MM.1S (cell line): ENCODE measurements at regions not wholly inside any gene's neighbourhood (a gene's known extent, or its start where the extent isn't known, plus 50 kb on each side); places are given as distances from the start of the nearest gene placed in this dataset.
A peak's percentile ranks its signal among the peaks of the same experiment; 100 is the strongest.

Experiments
- DNase-seq: peaks from one replicate; pipeline ENCODE4 v3.0.0-alpha.2; 2015
- H2AFZ ChIP-seq: fragments of 300-600 bp; sonication (generic); 2 replicates; pipeline ENCODE4 v1.6.0; 2016; ENCODE audit warnings: antibody characterized with exemption, low read length
- H3F3A ChIP-seq: fragments of 300-600 bp; sonication (generic); 2 replicates; pipeline ENCODE4 v1.6.1; 2016; ENCODE audit warnings: mild to moderate bottlenecking, antibody characterized with exemption, low read length, moderate library complexity, mixed read lengths; ENCODE audit not compliant: insufficient read depth
- H3K27ac ChIP-seq: fragments of 300-600 bp; sonication (generic); 2 replicates; pipeline ENCODE4 v1.5.1; 2016; ENCODE audit warnings: mild to moderate bottlenecking, low read length
- H3K27me3 ChIP-seq: fragments of 300-600 bp; sonication (generic); replicated peaks from 2 replicates; pipeline ENCODE4 v1.6.0; 2016; ENCODE audit warnings: low read length; ENCODE audit not compliant: insufficient read depth
- H3K36me3 ChIP-seq: fragments of 300-600 bp; sonication (generic); replicated peaks from 2 replicates; pipeline ENCODE4 v1.6.1; 2016; ENCODE audit warnings: mild to moderate bottlenecking, low read length, mixed read lengths; ENCODE audit not compliant: insufficient read depth
- H3K4me1 ChIP-seq: fragments of 300-600 bp; sonication (generic); 2 replicates; pipeline ENCODE4 v1.6.1; 2016; ENCODE audit warnings: low read length, mixed read lengths
- H3K4me2 ChIP-seq: fragments of 300-600 bp; sonication (generic); 2 replicates; pipeline ENCODE4 v1.6.0; 2016; ENCODE audit warnings: low read depth, low read length
- H3K4me3 ChIP-seq: fragments of 300-600 bp; sonication (generic); 2 replicates; pipeline ENCODE4 v1.5.1; 2016; ENCODE audit warnings: low read length, mixed read lengths
- H3K79me2 ChIP-seq: fragments of 300-600 bp; sonication (generic); 2 replicates; pipeline ENCODE4 v1.6.1; 2016; ENCODE audit warnings: mixed run types, low read length, mixed read lengths
- H3K9ac ChIP-seq: fragments of 300-600 bp; sonication (generic); 2 replicates; pipeline ENCODE4 v1.6.1; 2016; ENCODE audit warnings: low read length, mixed read lengths
- H3K9me2 ChIP-seq: fragments of 300-600 bp; sonication (generic); replicated peaks from 2 replicates; pipeline ENCODE4 v1.6.1; 2016; ENCODE audit warnings: mild to moderate bottlenecking, low read length, mixed read lengths; ENCODE audit not compliant: insufficient read depth
- H3K9me3 ChIP-seq: fragments of 300-600 bp; sonication (generic); replicated peaks from 2 replicates; pipeline ENCODE4 v1.6.1; 2016; ENCODE audit warnings: mild to moderate bottlenecking, low read length, mixed read lengths; ENCODE audit not compliant: insufficient read depth
- H4K20me1 ChIP-seq: fragments of 300-600 bp; sonication (generic); 2 replicates; pipeline ENCODE4 v1.6.1; 2016; ENCODE audit warnings: mild to moderate bottlenecking, low read length, moderate library complexity, mixed read lengths; ENCODE audit not compliant: insufficient read depth
- EZH2 ChIP-seq: fragments of 300-600 bp; sonication (generic); optimal IDR thresholded peaks from 2 replicates; pipeline ENCODE3; 2017; ENCODE audit warnings: low read depth, mild to moderate bottlenecking, antibody characterized with exemption, low read length, mixed read lengths
- EZH2phosphoT487 ChIP-seq: fragments of 300-600 bp; sonication (generic); IDR thresholded peaks from 2 replicates; pipeline ENCODE4 v1.6.1; 2018; ENCODE audit warnings: antibody characterized with exemption, low read length
- TF ChIP-seq, protein P1 (sequence below): fragments of 300-600 bp; sonication (generic); IDR thresholded peaks from 2 replicates; pipeline ENCODE4 v1.5.1; 2016; ENCODE audit warnings: antibody characterized with exemption, low read length, mixed read lengths

DNA sequence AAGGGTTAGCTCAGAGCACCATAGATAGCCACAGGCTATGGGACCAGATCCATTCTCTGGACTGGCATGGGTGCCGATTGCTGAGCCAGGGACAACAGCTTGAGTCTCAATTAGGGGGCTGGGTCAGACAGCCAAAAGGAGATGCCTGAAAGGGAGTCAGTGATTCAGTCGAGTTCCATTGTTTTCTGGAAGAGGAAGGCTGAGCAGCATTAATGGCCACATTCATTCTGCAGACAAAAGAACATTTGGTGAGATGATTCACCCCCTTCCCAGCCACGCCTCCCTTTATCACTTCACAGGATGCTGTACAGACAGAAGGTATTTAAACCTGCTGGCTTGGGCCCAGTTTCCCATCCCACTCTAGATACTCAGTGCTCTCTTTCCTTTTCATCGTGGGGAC lies 131.9 kb downstream of the ADAMTS15 start:
- no peaks in the 10 kb centered on the region for H3K36me3 ChIP-seq
- H3K4me1 ChIP-seq, result peaks cover 23% of the 10 kb centered on the region
- H3K27ac ChIP-seq, result no peak overlapping the region
- H3K27me3 ChIP-seq, result no peaks in the 10 kb centered on the region
- DNase-seq, result no peak
- no peak overlapping the region for H3K9ac ChIP-seq
- H3K4me2 ChIP-seq, result no peak overlapping the region
- no peak overlapping the region for H3K4me3 ChIP-seq
- H3K9me3 ChIP-seq, result no peaks in the 10 kb centered on the region
- peaks cover 10% of the 10 kb centered on the region for H3F3A ChIP-seq
- H3K9me2 ChIP-seq, result no peaks in the 10 kb centered on the region
- H4K20me1 ChIP-seq, result no peaks in the 10 kb centered on the region
- no peak overlapping the region for H2AFZ ChIP-seq
- TF ChIP-seq EZH2 (no peak), EZH2phosphoT487 (no peak)
- TF ChIP-seq, protein P1, sequence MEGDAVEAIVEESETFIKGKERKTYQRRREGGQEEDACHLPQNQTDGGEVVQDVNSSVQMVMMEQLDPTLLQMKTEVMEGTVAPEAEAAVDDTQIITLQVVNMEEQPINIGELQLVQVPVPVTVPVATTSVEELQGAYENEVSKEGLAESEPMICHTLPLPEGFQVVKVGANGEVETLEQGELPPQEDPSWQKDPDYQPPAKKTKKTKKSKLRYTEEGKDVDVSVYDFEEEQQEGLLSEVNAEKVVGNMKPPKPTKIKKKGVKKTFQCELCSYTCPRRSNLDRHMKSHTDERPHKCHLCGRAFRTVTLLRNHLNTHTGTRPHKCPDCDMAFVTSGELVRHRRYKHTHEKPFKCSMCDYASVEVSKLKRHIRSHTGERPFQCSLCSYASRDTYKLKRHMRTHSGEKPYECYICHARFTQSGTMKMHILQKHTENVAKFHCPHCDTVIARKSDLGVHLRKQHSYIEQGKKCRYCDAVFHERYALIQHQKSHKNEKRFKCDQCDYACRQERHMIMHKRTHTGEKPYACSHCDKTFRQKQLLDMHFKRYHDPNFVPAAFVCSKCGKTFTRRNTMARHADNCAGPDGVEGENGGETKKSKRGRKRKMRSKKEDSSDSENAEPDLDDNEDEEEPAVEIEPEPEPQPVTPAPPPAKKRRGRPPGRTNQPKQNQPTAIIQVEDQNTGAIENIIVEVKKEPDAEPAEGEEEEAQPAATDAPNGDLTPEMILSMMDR, result no peak
- H3K79me2 ChIP-seq, result no peaks in the 10 kb centered on the region

DNA sequence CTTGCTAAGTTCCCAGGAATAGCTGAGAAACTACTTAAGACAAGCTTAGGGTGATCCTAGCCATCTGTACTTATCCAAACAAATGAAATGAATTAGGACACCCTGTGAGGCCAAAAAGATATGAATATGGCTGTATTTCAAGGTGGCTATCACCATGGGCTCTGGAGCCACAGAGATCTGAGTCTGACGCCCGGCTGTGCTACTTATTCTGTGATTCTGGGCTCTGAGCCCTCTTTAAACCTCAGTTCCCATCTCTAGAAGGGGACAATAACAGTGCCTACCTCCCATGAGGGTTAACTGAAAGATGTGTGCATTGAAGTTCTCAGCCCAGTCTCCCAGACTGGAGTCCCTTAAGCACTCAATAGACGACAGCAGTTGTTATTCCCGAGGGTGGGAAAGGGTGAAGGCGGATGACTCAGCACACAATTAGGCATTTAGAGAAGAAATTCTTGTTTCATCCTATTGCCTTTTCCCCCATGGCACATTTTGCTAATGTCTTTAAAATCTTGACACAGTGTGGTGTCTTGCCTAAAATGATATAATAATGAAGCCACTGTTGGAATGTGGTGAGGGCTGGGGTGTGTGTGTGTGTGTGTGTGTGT lies 132.5 kb downstream of the ADAMTS15 start:
- Histone ChIP-seq H4K20me1 (no peaks in the 10 kb centered on the region), H3K9me2 (no peaks in the 10 kb centered on the region), H3F3A (peaks cover 10% of the 10 kb centered on the region), H3K9ac (no peak overlapping the region), H3K4me2 (peak overlapping the region; percentile 57; the same call in 1 of the 2 replicates), H2AFZ (no peak overlapping the region), H3K36me3 (no peaks in the 10 kb centered on the region), H3K9me3 (no peaks in the 10 kb centered on the region), H3K27me3 (no peaks in the 10 kb centered on the region), H3K79me2 (no peaks in the 10 kb centered on the region), H3K4me1 (peaks cover 23% of the 10 kb centered on the region), H3K4me3 (no peak overlapping the region), H3K27ac (peak overlapping the region; percentile 70; the same call in 1 of the 2 replicates)
- TF ChIP-seq, protein P1, result no peak
- no peak for TF ChIP-seq EZH2
- TF ChIP-seq EZH2phosphoT487, result no peak
- DNase-seq, result no peak

- peak; percentile 61 for DNase-seq
- peak overlapping the region; percentile 70; the same call in 1 of the 2 replicates for H3K27ac ChIP-seq
- H3K4me3 ChIP-seq, result 0 out of 2 replicates have a peak overlapping the region, but pooled peaks have one; percentile 4
Observed at GRCh38 chr11:130581646-130582045, 133.2 kb downstream of the ADAMTS15 start.

More at GRCh38 chr11:130581646-130582045, 133.2 kb downstream of the ADAMTS15 start:
- H3K4me2 ChIP-seq, result peak overlapping the region; percentile 57; the same call in 1 of the 2 replicates
- no peaks in the 10 kb centered on the region for H3K9me2 ChIP-seq
- no peaks in the 10 kb centered on the region for H3K27me3 ChIP-seq
- no peaks in the 10 kb centered on the region for H4K20me1 ChIP-seq
- peaks cover 10% of the 10 kb centered on the region for H3F3A ChIP-seq
- peak overlapping the region; percentile 20; the same call in 1 of the 2 replicates for H3K9ac ChIP-seq
- TF ChIP-seq, protein P1, result no peak
- TF ChIP-seq EZH2phosphoT487 (no peak), EZH2 (no peak)
- H3K9me3 ChIP-seq, result no peaks in the 10 kb centered on the region
- H3K36me3 ChIP-seq, result no peaks in the 10 kb centered on the region
- peaks cover 23% of the 10 kb centered on the region for H3K4me1 ChIP-seq
- peak overlapping the region; percentile 46; the same call in 1 of the 2 replicates for H2AFZ ChIP-seq
- H3K79me2 ChIP-seq, result no peaks in the 10 kb centered on the region
